Sigmoid colon (tissue), 6 donors: ENCODE measurements at regions not wholly inside any gene's neighbourhood (a gene's known extent, or its start where the extent isn't known, plus 50 kb on each side); places are given as distances from the start of the nearest gene placed in this dataset.

ENCODE experiments used
- DNase-seq: peaks from one replicate; pipeline ENCODE4 v3.0.0-alpha.2; 2019
- H3K27ac ChIP-seq, 4 donors: fragments of 200-600 bp; sonication (generic); one replicate each; pipeline ENCODE4 v1.5.1; 2016 to 2019; ENCODE audit warnings: mild to moderate bottlenecking in 1 of 4
- H3K27me3 ChIP-seq, 3 donors: fragments of 200-600 bp; sonication (generic); one replicate each; pipeline ENCODE4 v1.5.1; 2019; ENCODE audit warnings: mild to moderate bottlenecking in 1 of 3
- H3K36me3 ChIP-seq, 4 donors: fragments of 200-600 bp; sonication (generic); one replicate each; pipeline ENCODE4 v1.5.1; 2016 to 2019
- H3K4me1 ChIP-seq, 4 donors: fragments of 200-600 bp; sonication (generic); one replicate each; pipeline ENCODE4 v1.5.1; 2017 to 2019
- H3K4me3 ChIP-seq, 4 donors: fragments of 200-600 bp; sonication (generic); one replicate each; pipeline ENCODE4 v1.5.1; 2017 to 2019; ENCODE audit warnings: mild to moderate bottlenecking in 2 of 4, moderate library complexity in 1 of 4
- H3K9me3 ChIP-seq, 4 donors: fragments of 200-600 bp in 3 of 4; sonication (generic) in 3 of 4; one replicate each; pipeline versions ENCODE4 v1.5.1 to v1.6.1; 2013 to 2019
- CTCF ChIP-seq, 4 experiments: fragments of 450-650 bp in 3 of 4; fragments of 200-600 bp in 1 of 4; IDR thresholded peaks; one replicate each; pipeline ENCODE4 v1.5.1; 2016 to 2019; ENCODE audit warnings: antibody characterized with exemption in 4 of 4, mild to moderate bottlenecking in 3 of 4, moderate library complexity in 2 of 4
- EP300 ChIP-seq, 4 donors: sonication (generic); formaldehyde crosslinking; IDR thresholded peaks; one replicate each; pipeline ENCODE4 v1.6.1; 2017; ENCODE audit warnings: antibody characterized with exemption in 4 of 4
- POLR2A ChIP-seq, 2 donors: fragments of 450-650 bp; IDR thresholded peaks; one replicate each; pipeline ENCODE4 v1.6.1; 2016; ENCODE audit warnings: antibody characterized with exemption in 2 of 2, mild to moderate bottlenecking in 2 of 2, moderate library complexity in 2 of 2
- POLR2AphosphoS5 ChIP-seq, 4 donors: sonication (generic); formaldehyde crosslinking; IDR thresholded peaks; one replicate each; pipeline ENCODE4 v1.6.1; 2017; ENCODE audit warnings: antibody characterized with exemption in 4 of 4
- WGBS, 2 donors: extraction: QIAGEN DNeasy Blood & Tissue Kit; methylation state at CpG; one replicate each; pipeline ENCODE4 v1.1.7; 2013; 5-methylcytosine and 5-hydroxymethylcytosine counted together
- intact Hi-C: fragments of 100-400 bp; cut with DNase I; formaldehyde crosslinking; loops from one replicate; pipeline ENCODE4 v1.15.1; 2023
- donor health status: healthy with polysubstance abuse.
- donor health status: healthy.

DNA sequence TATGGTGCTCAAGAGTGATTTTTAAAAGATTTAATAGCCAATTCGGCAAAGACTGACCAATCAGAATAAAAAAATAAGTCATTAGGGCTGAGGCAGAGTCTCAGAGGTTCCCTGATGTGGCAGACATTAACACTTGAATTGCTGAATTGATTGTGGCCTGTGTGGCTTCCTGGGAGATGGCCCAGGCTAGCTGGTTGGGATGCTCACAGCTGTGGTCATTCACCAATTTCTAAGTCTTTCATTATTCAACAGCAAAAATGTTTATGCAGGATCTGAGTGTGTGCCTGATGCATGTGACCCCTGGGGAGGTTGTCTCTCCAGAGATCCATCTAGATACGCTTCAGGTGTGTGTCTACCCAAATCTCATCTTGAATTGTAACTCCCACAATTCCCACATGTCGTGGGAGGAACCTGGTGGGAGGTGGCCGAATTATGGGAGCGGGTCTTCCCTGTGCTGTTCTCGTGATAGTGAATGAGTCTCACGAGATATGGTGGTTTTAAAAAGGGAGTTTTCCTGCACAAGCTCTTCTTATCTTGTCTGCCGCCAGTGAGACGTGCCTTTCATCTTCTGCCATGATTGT, 632.6 kb upstream of the SEMA6A start:
- Histone ChIP-seq H3K27ac (no peak overlapping the region), H3K9me3 (peaks cover 0 to 3% (median 0%) of the 10 kb centered on the region in 4 donors), H3K4me3 (no peak overlapping the region), H3K27me3 (no peaks in the 10 kb centered on the region), H3K36me3 (no peaks in the 10 kb centered on the region), H3K4me1 (no peaks in the 10 kb centered on the region)
- no peak for TF ChIP-seq POLR2A (IDR thresholded peaks at IDR 0.05)
- intact Hi-C loops = no loop called here
- WGBS, 2 donors = 85 to 89% methylated on average over 9 of the region's 9 CpGs
- DNase-seq = no peak

DNA sequence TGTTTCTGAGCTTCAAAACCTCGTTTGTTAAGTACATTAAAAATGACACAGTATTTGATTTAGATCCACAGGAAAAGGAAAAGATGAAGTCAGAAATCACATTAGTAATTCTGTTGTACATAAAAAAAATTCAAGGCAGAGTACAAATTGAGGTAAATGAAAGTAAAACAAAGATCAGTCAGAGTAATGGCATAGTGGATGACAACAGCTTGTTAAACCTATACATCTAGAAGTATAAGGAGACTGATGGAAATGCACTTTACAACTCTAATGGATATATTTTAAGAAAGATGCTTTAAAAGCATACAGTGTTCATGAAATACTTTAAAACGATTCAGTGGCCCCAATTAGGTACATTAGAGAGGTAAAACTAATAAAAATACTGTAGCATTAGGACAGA, 631.3 kb upstream of the SEMA6A start:
- intact Hi-C loops = no loop called here
- WGBS, 2 donors = 51 to 60% methylated on average over 2 of the region's 2 CpGs
- no peak for TF ChIP-seq EP300 (IDR thresholded peaks at IDR 0.05)

GRCh38 chr5:117204926-117205869, 630.6 kb upstream of the SEMA6A start:
- H3K27me3 ChIP-seq = no peaks in the 10 kb centered on the region
- H3K36me3 ChIP-seq = no peaks in the 10 kb centered on the region
- intact Hi-C loops = no loop called here
- 78 to 82% methylated on average over 10 of the region's 10 CpGs for WGBS, 2 donors
- peaks cover 0 to 13% (median 3%) of the 10 kb centered on the region in 4 donors for H3K4me1 ChIP-seq
- DNase-seq = no peak
- H3K4me3 ChIP-seq = no peak overlapping the region
- peaks cover 0 to 3% (median 0%) of the 10 kb centered on the region in 4 donors for H3K9me3 ChIP-seq
- H3K27ac ChIP-seq = no peak overlapping the region
- TF ChIP-seq POLR2A (IDR thresholded peaks at IDR 0.05) = no peak
- TF ChIP-seq POLR2AphosphoS5 (IDR thresholded peaks at IDR 0.05) = no peak
- no peak for TF ChIP-seq EP300 (IDR thresholded peaks at IDR 0.05)
- TF ChIP-seq CTCF (IDR thresholded peaks at IDR 0.05) = no peak

More for the DNA sequence above, 631.3 kb upstream of the SEMA6A start:
- Histone ChIP-seq H3K4me1 (peaks cover 0 to 6% (median 1%) of the 10 kb centered on the region in 4 donors), H3K9me3 (peaks cover 0 to 3% (median 0%) of the 10 kb centered on the region in 4 donors), H3K27ac (no peak overlapping the region), H3K4me3 (no peak overlapping the region), H3K36me3 (no peaks in the 10 kb centered on the region), H3K27me3 (no peaks in the 10 kb centered on the region)
- DNase-seq = no peak

GRCh38 chr5:117204404-117204803, 629.8 kb upstream of the SEMA6A start:
- no peaks in the 10 kb centered on the region for H3K27me3 ChIP-seq
- TF ChIP-seq POLR2A (IDR thresholded peaks at IDR 0.05) (no peak), EP300 (IDR thresholded peaks at IDR 0.05) (no peak), CTCF (IDR thresholded peaks at IDR 0.05) (no peak), POLR2AphosphoS5 (IDR thresholded peaks at IDR 0.05) (no peak)
- no peak overlapping the region for H3K4me3 ChIP-seq
- intact Hi-C loops = no loop called here
- no peak for DNase-seq
- WGBS, 2 donors = 54 to 86% methylated on average over 4 of the region's 4 CpGs
- no peaks in the 10 kb centered on the region for H3K36me3 ChIP-seq
- peaks cover 0 to 15% (median 3%) of the 10 kb centered on the region in 4 donors for H3K4me1 ChIP-seq
- no peak overlapping the region for H3K27ac ChIP-seq
- peaks cover 0 to 2% (median 0%) of the 10 kb centered on the region in 4 donors for H3K9me3 ChIP-seq

DNA sequence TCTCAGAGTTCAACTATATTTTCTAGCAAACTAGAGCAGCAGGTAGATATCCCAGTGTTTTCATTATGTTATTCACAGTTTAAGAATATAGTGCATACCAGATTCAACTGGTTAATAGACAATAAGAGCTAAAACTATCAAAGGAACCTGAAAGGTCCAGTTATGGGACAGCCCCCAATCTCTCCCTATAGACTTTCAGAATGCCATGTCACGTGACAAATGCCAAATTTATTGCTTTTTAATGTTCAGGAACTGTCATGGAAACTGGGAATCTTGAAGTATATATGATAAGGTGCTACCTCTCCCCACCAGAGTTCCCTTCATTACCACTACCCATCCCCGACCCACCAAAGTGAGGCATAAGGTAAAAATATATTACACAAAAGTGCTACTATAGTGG, 629.0 kb upstream of the SEMA6A start:
- intact Hi-C loops = no loop called here

More for the DNA sequence above, 629.0 kb upstream of the SEMA6A start:
- Histone ChIP-seq H3K9me3 (no peaks in the 10 kb centered on the region), H3K27ac (no peak overlapping the region), H3K36me3 (no peaks in the 10 kb centered on the region), H3K4me3 (no peak overlapping the region), H3K27me3 (no peaks in the 10 kb centered on the region), H3K4me1 (peaks cover 0 to 15% (median 3%) of the 10 kb centered on the region in 4 donors)
- TF ChIP-seq POLR2A (IDR thresholded peaks at IDR 0.05) (no peak), POLR2AphosphoS5 (IDR thresholded peaks at IDR 0.05) (no peak), CTCF (IDR thresholded peaks at IDR 0.05) (no peak), EP300 (IDR thresholded peaks at IDR 0.05) (no peak)
- 79 to 80% methylated on average over 2 of the region's 2 CpGs for WGBS, 2 donors
- DNase-seq = no peak
